Right ventricle myocardium inferior (tissue), 1 donor: ENCODE measurements at regions not wholly inside any gene's neighbourhood (a gene's known extent, or its start where the extent isn't known, plus 50 kb on each side); places are given as distances from the start of the nearest gene placed in this dataset.
"Not testable (repeated sequence)": the region's sequence is repeated elsewhere in the genome, so short reads cannot be mapped to it uniquely, and the experiment has no call there.

Source experiments
- ATAC-seq: fragments of 200-7000 bp; cut with Tn5 transposase; one replicate; pipeline ENCODE4 v1.9.1; 2020; ENCODE audit warnings: mild to moderate bottlenecking, moderate library complexity
- DNase-seq: peaks from one replicate; pipeline ENCODE4 v3.0.0; 2021; ENCODE audit errors: missing footprints
- intact Hi-C: fragments of 100-400 bp; cut with DNase I; formaldehyde crosslinking; loops from one replicate; pipeline ENCODE4 v1.11.0; 2022
- donor health status: DM: no; HTN: yes; CAD: no; lungs with severe emphysema.

DNA sequence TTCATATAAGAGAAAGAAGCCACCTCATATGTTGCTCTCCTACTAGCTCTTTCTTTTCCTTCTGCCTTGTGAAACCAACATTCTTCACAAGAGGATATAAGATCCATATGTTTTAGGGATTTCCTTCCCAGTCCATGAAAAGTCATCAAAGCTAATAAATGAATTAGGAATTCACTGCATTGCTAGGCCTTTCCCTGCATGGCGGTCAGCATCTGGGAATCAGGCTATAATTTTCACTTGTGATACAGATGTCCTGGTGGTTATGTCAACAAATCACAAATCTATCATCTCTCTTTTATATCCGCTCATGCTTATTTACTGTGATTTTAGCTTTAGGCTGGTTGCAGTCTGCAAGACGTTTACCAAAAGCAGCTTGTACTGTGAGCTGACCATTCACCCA, 510.0 kb downstream of the NLGN4X start:
- ATAC-seq (no peak), DNase-seq (no peak)
- intact Hi-C loops, result no loop called here

DNA sequence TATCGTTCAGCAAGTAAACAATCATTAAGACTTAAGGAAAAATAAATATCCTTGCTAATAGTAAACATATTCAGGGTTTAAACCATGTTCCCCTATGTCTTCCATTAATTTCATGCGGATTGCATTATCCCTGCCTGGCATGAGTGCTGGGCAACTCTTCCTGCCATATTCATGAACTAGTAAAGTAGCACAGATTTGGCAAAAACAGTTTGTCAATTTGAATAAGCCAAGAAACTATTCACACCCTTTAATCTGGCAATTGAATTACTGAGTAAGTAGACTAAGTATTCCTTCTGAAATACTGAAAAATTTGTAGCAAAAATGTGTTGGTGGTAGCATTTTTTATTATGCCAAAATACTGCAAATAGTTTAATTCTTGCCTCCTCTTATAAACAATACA, 512.0 kb downstream of the NLGN4X start:
- DNase-seq (no peak), ATAC-seq (no peak)
- intact Hi-C loops, result no loop called here

- intact Hi-C loops, result no loop called here
- ATAC-seq (no peak), DNase-seq (no peak)
These were observed 520.4 kb downstream of the NLGN4X start for GRCh38 chrX:5708251-5708650.

DNA sequence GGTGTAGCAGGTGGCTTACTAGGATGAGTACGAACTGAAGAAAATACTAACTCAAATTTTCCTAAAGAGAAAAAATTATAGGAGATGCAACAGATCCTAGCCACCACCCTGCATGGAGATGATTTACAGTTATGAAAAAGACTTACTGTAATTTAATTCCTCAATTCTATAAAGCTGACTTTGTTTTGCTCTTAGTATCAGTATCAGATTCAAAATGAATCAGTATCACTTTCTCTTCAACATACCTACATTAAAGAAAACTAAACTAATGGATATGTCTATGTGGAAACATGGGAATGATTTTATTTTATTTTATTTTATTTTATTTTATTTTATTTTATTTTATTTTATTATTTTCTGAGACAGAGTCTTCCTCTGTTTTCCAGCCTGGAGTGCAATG, 525.8 kb downstream of the NLGN4X start:
- no peak for DNase-seq
- intact Hi-C loops, result no loop called here
- ATAC-seq, result no peak

DNA sequence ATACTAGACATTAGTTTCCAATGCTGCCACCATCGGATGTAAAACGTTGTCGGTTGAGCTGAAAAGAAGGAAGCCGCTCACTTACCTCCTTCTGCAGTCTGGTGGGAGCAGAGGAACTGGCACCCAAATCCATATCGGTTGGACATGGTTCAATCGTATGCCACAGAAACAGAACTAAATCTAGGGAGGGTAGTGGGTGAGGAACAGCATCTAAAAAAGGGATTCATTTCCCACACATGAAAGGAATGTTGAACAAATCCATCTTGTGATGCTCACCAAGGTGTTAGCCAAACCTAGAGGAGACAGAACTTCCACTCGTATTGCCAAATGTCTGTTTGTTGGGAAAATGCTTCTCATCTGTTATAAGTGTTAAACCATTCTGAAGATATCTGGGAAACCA, 532.7 kb downstream of the NLGN4X start:
- no peak for DNase-seq
- no peak for ATAC-seq
- intact Hi-C loops, result no loop called here

GRCh38 chrX:5683996-5684395, 544.7 kb downstream of the NLGN4X start:
- DNase-seq (no peak), ATAC-seq (no peak)
- intact Hi-C loops, result no loop called here

DNA sequence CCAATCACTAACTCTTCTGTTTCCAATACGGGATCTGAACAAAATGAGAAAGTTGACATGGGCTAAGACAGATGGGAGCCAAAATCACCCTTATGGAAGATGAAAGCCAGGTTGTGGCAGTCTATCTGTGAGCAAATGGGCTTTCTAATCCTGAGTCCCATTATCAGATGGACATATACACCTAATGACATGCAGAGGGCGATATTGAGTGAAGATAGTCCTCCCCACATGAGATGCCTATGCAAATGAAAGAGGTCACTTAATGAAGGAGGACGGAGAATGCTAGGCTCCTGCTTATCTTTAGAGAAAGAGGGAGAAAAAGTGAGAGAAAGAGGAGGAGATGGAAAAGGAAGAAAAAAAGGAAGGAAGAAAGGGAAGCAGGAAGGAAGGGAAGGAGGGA, 547.5 kb downstream of the NLGN4X start:
- ATAC-seq (no peak), DNase-seq (no peak)

GRCh38 chrX:5674036-5674435, 554.6 kb downstream of the NLGN4X start:
- ATAC-seq (no peak), DNase-seq (no peak)
- intact Hi-C loops, result no loop called here

More for the DNA sequence above, 547.5 kb downstream of the NLGN4X start:
- intact Hi-C loops, result no loop called here

- intact Hi-C loops, result no loop called here
- ATAC-seq (no peak), DNase-seq (no peak)
These were observed 556.6 kb downstream of the NLGN4X start for GRCh38 chrX:5672099-5672498.

DNA sequence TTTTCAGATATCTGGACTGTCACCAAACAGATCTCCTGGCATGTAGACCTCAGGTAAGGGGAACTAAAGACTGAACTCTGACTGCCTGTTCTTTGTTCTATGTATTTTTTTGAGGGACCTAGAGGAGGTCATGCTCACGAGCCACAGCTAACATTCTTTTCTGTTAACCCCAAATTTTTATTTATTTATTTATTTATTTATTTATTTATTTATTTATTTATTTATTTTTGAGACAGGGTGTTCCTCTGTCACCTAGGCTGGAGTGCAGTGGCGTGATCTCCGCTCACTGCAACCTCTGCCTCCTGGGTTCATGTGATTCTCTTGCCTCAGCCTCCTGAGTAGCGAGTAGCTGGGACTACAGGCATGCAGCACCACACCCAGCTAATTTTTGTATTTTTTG, 562.0 kb downstream of the NLGN4X start:
- DNase-seq, intact Hi-C loops, ATAC-seq: not testable (repeated sequence)

DNA sequence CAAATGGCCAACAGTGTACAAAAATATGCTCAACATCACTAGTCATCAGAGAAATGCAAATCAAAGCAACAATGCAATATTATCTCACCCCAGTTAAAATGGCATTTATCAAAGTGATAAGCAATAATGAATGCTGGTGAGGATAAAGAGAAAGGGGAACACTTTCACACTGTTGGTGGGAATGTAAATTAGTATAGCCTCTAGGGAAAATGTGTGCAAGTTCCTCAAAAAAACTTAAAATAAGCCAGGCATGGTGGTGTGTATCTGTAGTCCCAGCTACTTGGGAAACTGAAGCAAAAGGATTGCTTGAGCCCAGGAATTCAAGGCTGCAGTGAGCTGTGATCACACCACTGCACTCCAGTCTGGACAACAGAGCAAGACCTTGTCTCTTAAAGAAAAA, 572.1 kb downstream of the NLGN4X start:
- no peak for ATAC-seq

DNA sequence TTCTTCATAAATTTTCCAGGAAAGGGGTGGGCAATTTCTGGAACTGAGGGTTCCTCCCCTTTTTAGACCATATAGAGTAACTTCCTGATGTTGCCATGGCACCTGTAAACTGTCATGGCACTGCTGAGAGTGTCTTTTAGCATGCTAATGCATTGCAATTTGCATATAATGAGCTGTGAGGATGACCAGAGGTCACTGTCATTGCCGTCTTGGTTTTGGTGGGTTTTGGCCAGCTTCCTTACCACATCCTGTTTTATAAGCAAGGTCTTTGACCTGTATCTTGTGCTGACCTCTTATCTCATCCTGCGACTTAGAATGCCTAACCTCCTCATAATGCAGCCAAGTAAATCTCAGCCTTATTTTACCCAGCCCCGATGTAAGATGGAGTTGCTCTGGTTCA, 577.8 kb downstream of the NLGN4X start:
- ATAC-seq (no peak), DNase-seq (no peak)
- intact Hi-C loops, result no loop called here

More for the DNA sequence above, 572.1 kb downstream of the NLGN4X start:
- intact Hi-C loops, result no loop called here
- no peak for DNase-seq

- intact Hi-C loops, result no loop called here
- no peak for DNase-seq
- ATAC-seq, result no peak
These were observed 579.6 kb downstream of the NLGN4X start for GRCh38 chrX:5648941-5649568.

DNA sequence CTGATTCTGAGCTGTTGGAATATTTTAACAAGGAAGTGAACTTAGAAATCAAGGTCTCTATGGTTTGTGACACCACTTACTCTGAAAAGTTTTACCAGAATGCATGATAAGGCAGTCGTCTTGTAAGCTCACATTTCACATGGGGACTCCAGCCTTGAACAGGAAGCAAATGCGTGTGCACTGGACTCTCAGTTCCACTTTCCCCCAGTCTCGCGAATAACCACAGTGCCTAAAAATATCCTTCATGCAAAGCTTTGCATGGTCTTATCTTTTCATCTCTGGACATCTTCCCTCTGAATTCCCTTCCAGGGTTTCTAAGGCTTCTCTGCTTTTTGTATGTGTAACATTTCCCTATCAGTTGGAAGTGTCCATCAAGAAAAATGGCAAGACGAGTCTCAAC, 581.8 kb downstream of the NLGN4X start:
- intact Hi-C loops, result no loop called here
- DNase-seq, result no peak
- ATAC-seq, result no peak

GRCh38 chrX:5644776-5645175, 583.9 kb downstream of the NLGN4X start:
- no peak for DNase-seq
- intact Hi-C loops, result no loop called here
- no peak for ATAC-seq

DNA sequence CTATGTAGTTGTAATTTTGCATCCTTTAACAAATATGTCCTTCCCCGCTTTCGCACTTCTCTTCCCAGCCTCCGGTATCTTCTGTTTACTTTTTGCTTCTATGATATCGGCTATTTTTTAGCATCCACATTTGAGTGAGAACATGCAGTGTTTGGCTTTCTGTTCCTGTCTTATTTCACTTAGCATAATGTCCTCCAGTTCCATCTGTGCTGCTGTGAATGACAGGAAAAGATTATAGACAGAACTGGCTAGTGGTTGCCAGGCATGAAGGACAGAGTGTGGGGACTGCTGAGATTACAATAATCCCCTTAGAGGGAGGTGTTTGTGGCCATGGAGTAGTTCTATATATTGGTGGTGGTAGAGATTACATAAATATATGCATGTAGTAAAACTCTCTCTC, 588.6 kb downstream of the NLGN4X start:
- intact Hi-C loops, result no loop called here
- ATAC-seq (no peak), DNase-seq (no peak)

DNA sequence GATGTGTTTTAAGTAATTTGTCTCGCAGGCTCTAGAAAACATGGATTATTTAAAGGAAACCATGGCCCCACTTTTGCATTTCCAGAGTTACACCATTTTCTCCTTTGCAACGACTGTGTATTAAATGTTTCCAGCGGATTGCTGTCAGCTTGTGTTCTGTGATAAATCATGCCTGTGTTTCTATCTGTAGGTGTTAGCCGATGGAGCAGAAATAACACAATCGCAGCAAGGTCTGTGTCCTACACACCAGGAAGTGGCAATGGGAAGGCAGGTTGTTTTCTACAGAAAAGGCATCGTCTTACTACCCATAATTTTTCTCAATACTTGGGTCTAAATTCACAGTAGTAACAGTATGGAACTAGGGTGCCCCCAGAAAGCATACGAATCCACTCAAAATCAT, 590.1 kb downstream of the NLGN4X start:
- ATAC-seq, result no peak
- no peak for DNase-seq
- intact Hi-C loops, result no loop called here

GRCh38 chrX:5632887-5633286, 595.8 kb downstream of the NLGN4X start:
- no peak for DNase-seq
- intact Hi-C loops, result no loop called here

GRCh38 chrX:5632061-5632614, 596.5 kb downstream of the NLGN4X start:
- ATAC-seq (no peak), DNase-seq (no peak)
- intact Hi-C loops, result no loop called here

More at GRCh38 chrX:5632887-5633286, 595.8 kb downstream of the NLGN4X start:
- no peak for ATAC-seq

DNA sequence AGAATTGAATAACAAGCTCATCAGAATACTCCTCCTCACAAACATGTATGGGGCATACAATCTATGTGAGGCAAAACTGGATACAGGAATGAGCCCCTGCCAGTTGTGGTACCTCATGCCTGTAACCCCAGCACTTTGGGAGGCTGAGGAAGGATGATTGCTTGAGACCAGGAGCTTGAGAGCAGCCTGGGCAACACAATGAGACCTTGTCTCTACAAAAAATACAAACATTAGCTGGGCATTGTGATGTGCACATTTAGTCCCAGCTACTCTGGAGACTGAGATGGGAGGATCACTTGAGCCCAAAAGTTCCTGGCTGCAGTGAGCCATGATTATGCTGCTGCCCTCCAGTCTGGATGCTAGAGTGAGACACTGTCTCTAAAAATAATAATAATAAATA, 611.0 kb downstream of the NLGN4X start:
- intact Hi-C loops, result no loop called here
- no peak for ATAC-seq
- DNase-seq, result no peak

DNA sequence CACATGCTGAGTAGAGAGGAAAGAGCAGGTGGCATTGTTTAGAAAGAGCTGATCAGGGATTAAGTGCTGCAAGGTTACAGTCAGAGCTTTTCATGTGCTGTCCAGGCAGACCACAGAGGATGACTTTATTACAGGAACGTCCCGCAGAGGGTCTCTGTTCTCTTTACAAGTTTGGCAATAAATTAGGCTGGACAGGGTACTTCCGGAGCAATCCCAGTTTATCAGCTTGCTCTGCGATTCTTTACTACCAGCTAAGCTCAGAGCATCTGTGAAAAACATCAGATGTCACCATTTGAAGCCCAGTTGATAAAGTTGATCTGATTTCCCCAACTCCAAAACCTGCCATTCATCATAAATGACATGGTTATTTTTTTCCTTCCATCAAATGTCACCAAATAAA, 633.1 kb downstream of the NLGN4X start:
- intact Hi-C loops, result no loop called here
- DNase-seq, result no peak

More for the DNA sequence above, 633.1 kb downstream of the NLGN4X start:
- no peak for ATAC-seq
